ENCODE measurements at regions not wholly inside any gene's neighbourhood (a gene's known extent, or its start where the extent isn't known, plus 50 kb on each side); places are given as distances from the start of the nearest gene placed in this dataset.
"Not testable (repeated sequence)": the region's sequence is repeated elsewhere in the genome, so short reads cannot be mapped to it uniquely, and the experiment has no call there.

DNA sequence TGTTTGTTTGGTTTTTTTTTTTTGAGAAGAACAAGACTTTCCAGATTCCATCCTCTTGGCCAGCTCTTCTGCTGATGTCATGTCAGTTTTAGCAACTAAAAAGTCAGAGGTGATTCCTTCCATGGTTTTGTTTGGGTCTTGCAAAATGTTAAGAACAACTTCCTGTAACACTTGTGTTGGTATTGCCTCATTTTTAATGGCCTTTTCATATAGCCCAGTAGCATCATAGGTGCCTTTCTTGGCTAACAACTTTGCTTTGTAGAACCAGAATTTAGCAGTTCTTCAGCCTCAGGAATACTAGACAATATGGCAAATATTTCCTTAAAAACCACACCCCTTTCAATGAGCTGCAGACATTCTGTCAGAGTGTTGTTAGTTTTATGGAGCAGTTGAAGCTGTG, 99.5 kb upstream of the SIRPG start:
- no peak overlapping the region for H3K4me3 ChIP-seq

DNA sequence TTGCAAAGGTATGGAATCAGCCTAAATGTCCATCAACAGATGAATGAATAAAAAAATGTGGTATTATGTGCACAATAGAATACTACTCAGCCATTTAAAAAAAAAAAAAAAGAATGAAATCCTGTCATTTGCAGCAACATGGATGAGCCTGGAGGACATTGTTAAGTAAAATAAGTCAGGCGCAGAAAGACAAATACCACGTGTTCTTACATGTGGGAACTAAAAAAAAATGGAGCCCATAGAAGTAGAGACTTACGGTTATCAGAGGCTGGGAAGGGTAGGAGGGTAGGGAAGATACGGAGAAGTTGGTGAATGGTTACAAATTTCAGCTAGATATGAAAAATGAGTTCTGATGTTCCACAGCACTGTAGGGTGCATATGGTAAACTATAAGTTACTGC, 97.2 kb upstream of the SIRPG start:
- H3K27me3 ChIP-seq (ENCODE audit: low read depth), result peaks cover 15% of the 10 kb centered on the region
- H3K9me3 ChIP-seq, result no peaks in the 10 kb centered on the region
- no peak overlapping the region for H3K4me3 ChIP-seq
- no peak for DNase-seq (ENCODE audit: low spot score in 2 of 2)
- in situ Hi-C loops (cut with MboI; ENCODE audit: low sequenced_read_pairs), result no loop called here
- H3K4me1 ChIP-seq, result peaks cover 4% of the 10 kb centered on the region; the same call in 1 of the 2 replicates
- no peaks in the 10 kb centered on the region for H3K36me3 ChIP-seq (replicated peaks)

More for the DNA sequence above, 99.5 kb upstream of the SIRPG start:
- Histone ChIP-seq H3K4me1 (peaks cover 4% of the 10 kb centered on the region; the same call in 1 of the 2 replicates), H3K36me3 (replicated peaks) (no peaks in the 10 kb centered on the region), H3K9me3 (no peaks in the 10 kb centered on the region), H3K27me3 (ENCODE audit: low read depth) (peaks cover 25% of the 10 kb centered on the region)
- DNase-seq (ENCODE audit: low spot score in 2 of 2), result no peak
- in situ Hi-C loops (cut with MboI; ENCODE audit: low sequenced_read_pairs), result no loop called here

DNA sequence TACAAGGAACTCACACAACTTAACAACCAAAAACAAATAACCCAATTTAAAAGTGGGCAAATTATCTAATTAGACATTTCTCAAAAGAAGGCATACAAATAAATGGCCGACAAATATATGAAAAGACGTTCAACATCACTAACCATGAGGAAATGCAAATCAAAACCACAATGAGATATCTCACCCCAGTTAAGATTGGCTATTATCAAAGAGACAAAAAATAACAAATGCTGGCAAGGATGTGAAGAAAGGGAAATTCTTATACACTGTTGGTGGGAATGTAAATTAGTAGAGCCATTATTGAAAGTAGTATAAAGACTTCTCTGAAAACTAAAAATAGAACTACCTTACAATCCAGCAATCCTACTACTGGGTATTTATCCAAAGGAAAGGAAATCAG, 96.7 kb upstream of the SIRPG start:
- in situ Hi-C loops (cut with MboI; ENCODE audit: low sequenced_read_pairs), result no loop called here
- Histone ChIP-seq H3K4me1 (peaks cover 4% of the 10 kb centered on the region; the same call in 1 of the 2 replicates), H3K36me3 (replicated peaks) (no peaks in the 10 kb centered on the region), H3K4me3 (no peak overlapping the region), H3K27me3 (ENCODE audit: low read depth) (peaks cover 12% of the 10 kb centered on the region), H3K9me3 (no peaks in the 10 kb centered on the region)
- DNase-seq (ENCODE audit: low spot score in 2 of 2), result no peak

DNA sequence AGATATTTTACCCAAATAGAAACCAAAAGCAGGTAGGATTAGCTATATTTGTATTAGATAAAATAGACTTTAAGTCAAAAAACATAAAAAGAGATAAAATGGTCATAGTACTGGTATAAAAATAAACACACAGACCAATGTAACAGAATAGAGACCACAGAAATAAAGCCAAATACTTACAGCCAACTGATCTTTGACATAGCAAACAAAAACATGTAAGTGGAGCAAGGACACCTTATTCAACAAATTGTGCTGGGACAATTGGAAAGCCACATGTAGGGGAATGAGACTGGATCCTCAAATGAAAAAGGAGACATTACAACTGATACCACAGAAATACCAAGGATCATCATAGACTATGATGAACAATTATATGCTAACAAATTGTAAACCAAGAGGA, 94.5 kb upstream of the SIRPG start:
- H3K4me3 ChIP-seq, result no peak overlapping the region
- no peak for DNase-seq (ENCODE audit: low spot score in 2 of 2)
- in situ Hi-C loops (cut with MboI; ENCODE audit: low sequenced_read_pairs), result no loop called here
- no peaks in the 10 kb centered on the region for H3K9me3 ChIP-seq
- peaks cover 4% of the 10 kb centered on the region; the same call in 1 of the 2 replicates for H3K4me1 ChIP-seq
- no peaks in the 10 kb centered on the region for H3K36me3 ChIP-seq (replicated peaks)
- peaks cover 7% of the 10 kb centered on the region for H3K27me3 ChIP-seq (ENCODE audit: low read depth)

DNA sequence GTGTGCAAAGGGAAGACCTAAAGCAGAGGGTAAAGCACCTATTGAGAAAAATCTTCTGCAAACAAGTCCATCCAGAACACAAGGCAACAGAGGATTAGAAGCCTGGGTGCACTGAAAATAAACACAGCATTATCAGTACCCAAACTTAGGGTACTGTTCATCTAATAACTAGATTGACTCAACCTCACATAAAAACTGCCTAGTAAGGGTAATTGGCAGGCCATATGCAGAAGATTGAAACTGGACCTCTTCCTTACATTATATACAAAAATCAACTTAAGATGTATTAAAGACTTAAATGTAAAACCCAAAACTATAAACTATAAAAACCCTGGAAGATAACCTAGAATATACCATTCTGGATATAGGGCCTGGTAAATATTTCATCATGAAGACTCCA, 91.2 kb upstream of the SIRPG start:
- DNase-seq (ENCODE audit: low spot score in 2 of 2), result no peak
- Histone ChIP-seq H3K36me3 (replicated peaks) (no peaks in the 10 kb centered on the region), H3K27me3 (ENCODE audit: low read depth) (peaks cover 7% of the 10 kb centered on the region; the same call in 1 of the 2 replicates), H3K9me3 (no peaks in the 10 kb centered on the region), H3K4me1 (no peaks in the 10 kb centered on the region), H3K4me3 (no peak overlapping the region)
- in situ Hi-C loops (cut with MboI; ENCODE audit: low sequenced_read_pairs), result no loop called here

DNA sequence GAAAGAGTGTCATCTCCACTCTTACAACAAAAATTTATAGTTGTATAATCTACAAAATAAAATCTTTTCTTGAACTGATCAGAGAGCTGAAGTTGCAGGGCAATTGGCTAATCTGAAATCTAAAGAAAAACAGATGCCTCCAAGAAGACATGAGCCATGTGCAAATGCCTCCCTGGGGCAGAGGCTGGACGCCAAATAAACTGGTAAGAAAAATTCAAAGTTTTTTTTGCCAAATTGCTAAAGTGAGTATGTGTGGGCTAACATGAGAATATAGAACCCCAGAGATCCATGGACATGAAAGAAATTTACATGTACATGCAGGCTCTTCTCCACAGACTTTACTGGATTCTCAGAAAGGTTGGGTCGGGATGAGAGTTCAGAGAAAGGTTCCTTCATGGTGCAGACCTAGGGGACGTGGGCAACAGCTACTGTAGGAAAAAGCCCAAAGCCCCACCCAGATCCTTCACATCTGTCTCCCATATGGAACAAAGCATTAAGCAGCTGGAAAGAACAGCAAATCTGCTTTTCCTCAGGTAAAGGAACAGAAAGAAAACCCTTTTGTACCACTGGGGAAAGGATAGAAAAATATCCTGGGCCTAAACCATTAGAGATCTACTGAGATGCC, 90.5 kb upstream of the SIRPG start:
- no peak overlapping the region for H3K4me3 ChIP-seq
- in situ Hi-C loops (cut with MboI; ENCODE audit: low sequenced_read_pairs), result no loop called here
- H3K27me3 ChIP-seq (ENCODE audit: low read depth), result peaks cover 6% of the 10 kb centered on the region; the same call in 1 of the 2 replicates
- H3K4me1 ChIP-seq, result no peaks in the 10 kb centered on the region
- H3K9me3 ChIP-seq, result no peaks in the 10 kb centered on the region
- DNase-seq (ENCODE audit: low spot score in 2 of 2), result no peak
- H3K36me3 ChIP-seq (replicated peaks), result no peaks in the 10 kb centered on the region

DNA sequence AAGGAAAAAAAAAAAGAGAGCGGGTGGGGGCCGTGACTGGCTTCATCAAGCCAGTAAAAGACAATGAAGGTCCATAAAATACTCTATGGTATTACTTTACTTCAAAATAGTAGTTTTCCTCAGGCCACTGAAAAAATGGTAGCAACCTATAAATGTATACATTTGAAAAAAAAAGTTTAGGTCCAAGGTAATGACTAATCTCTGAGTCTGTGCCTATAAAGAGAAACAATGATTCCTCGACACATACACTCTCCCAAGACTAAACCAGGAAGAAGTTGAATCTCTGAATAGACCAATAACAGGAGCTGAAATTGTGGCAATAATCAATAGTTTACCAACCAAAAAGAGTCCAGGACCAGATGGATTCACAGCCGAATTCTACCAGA, 84.5 kb upstream of the SIRPG start:
- H3K27me3 ChIP-seq (ENCODE audit: low read depth); H3K9me3 ChIP-seq; DNase-seq (ENCODE audit: low spot score in 2 of 2); in situ Hi-C loops (cut with MboI; ENCODE audit: low sequenced_read_pairs); H3K4me3 ChIP-seq; H3K4me1 ChIP-seq; H3K36me3 ChIP-seq (replicated peaks): not testable (repeated sequence)

DNA sequence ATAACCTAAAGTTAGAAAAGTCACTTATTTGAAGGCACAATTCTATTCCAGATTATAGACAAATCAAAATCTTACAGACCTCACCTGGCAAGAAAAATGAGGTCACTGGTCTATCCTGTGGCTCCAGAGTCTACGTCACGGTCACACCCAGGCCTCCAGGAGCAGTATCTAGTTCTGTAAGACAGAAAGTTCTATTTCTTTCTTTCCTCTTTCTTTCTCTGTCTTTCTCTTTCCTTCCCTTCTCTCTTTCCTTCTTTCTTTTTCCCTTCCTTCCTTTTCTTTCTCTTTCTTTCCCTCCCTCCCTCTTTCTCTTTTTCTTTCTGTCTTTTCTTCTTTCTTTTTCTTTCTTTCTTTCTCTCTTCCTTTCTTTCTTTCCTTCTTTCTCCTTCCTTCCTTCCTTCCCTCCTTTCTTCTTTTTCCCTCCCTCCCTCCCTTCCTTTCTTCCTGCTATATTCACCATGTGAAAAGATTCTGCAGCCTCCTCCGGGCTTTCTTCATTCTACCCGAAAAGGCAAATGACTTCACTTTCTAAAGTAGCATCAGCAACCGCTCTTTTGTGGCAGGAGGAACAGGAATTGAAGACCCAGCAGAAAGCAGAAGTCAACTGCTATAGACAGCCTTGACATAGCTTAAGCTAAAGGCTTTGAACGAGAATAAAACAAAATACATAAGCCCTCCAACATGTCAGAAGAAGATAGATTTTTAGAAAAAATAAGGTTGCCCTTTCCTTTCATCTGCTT, 83.9 kb upstream of the SIRPG start:
- no peaks in the 10 kb centered on the region for H3K4me1 ChIP-seq
- in situ Hi-C loops (cut with MboI; ENCODE audit: low sequenced_read_pairs), result no loop called here
- no peaks in the 10 kb centered on the region for H3K36me3 ChIP-seq (replicated peaks)
- H3K27me3 ChIP-seq (ENCODE audit: low read depth), result peaks cover 9% of the 10 kb centered on the region
- no peak for DNase-seq (ENCODE audit: low spot score in 2 of 2)
- no peaks in the 10 kb centered on the region for H3K9me3 ChIP-seq
- H3K4me3 ChIP-seq, result no peak overlapping the region

DNA sequence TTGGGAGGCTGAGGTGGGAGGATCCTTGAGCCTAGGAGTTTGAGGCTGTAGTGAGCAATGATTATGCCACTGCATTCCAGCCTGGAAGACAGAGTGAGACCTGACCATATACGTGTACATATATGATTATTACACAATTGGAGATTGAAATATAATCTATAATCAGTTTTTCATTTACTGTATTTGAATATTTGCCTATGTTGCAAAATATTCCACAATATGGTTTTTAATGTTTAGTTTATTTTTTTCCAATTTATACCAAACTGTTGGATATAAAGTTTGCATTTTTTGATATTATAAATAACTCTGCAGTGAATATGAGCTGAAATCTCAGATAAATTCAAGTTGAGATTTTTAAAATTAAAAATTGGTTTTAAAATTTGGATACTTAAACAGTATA, 79.6 kb upstream of the SIRPG start:
- in situ Hi-C loops (cut with MboI; ENCODE audit: low sequenced_read_pairs), result no loop called here
- peaks cover 6% of the 10 kb centered on the region for H3K27me3 ChIP-seq (ENCODE audit: low read depth)
- H3K4me3 ChIP-seq, result no peak overlapping the region
- no peak for DNase-seq (ENCODE audit: low spot score in 2 of 2)
- H3K36me3 ChIP-seq (replicated peaks), result no peaks in the 10 kb centered on the region
- no peaks in the 10 kb centered on the region for H3K4me1 ChIP-seq
- no peaks in the 10 kb centered on the region for H3K9me3 ChIP-seq

DNA sequence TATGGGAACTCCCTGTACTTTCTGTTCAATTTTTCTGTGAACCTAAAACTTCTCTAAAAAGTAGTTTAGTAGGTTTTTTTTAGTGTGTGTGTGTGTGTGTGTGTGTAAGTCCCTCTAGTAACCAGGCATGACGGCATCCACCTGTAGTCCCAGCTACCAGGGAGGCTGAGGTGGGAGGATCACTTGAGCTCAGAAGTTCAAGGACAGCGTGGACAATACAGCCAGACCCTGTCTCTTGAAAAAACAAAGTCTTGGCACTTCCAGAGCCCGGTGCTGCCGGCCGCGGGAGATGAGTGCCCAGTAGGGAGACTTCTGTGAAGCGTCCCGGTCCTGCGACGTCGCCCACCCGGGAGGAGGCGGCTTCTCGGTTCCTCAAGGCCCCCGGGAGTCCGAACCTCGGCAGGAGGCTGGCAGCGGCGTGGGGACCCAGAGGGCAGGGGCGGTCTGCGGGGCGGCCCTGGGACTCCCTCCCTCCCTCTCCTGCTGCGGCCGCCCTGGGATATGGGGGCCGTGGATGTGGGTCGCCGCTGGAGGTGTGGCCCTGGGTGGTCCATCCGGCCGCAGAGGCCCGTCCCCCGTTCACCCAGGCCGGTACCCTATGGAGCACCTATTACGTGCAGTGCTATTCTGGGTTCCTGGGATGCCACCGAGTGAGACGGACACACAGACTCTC, 78.0 kb upstream of the SIRPG start:
- in situ Hi-C loops (cut with MboI; ENCODE audit: low sequenced_read_pairs), result no loop called here
- peaks cover 3% of the 10 kb centered on the region; the same call in 1 of the 2 replicates for H3K27me3 ChIP-seq (ENCODE audit: low read depth)

DNA sequence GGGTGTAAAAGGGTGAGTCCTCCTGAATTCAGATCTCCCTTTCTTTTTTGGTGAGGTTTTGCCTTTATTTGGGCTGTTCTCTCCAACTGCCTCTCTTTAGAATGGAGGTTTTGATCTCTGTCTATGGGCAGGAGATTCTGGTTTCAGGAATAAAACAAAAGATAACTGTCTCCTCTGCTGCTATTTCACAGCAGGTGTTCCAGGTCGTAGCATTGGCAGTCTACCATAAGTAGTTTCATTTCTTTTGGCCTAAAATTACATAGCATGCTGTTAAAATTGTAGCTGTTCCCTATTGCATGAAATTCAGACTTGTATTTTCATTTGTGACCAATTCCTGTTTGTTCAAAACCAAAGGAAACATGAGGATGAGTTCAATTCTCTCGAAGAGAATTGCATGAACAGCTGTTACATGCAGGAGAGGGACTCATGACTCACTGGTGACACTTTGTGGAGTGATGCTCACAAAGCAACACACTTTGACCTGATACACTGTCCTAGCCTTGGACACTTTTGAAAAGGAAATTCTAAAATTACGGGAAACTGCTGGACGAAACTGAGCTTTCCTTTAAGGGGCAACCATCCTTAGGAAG, 76.8 kb upstream of the SIRPG start:
- in situ Hi-C loops (cut with MboI; ENCODE audit: low sequenced_read_pairs), result no loop called here
- Histone ChIP-seq H3K27me3 (ENCODE audit: low read depth) (peaks cover 2% of the 10 kb centered on the region; the same call in 1 of the 2 replicates), H3K4me3 (no peak overlapping the region), H3K4me1 (no peaks in the 10 kb centered on the region), H3K36me3 (replicated peaks) (no peaks in the 10 kb centered on the region), H3K9me3 (no peaks in the 10 kb centered on the region)
- DNase-seq (ENCODE audit: low spot score in 2 of 2), result no peak

More for the DNA sequence above, 78.0 kb upstream of the SIRPG start:
- Histone ChIP-seq H3K9me3 (no peaks in the 10 kb centered on the region), H3K4me3 (no peak overlapping the region), H3K36me3 (replicated peaks) (no peaks in the 10 kb centered on the region), H3K4me1 (no peaks in the 10 kb centered on the region)
- no peak for DNase-seq (ENCODE audit: low spot score in 2 of 2)

DNA sequence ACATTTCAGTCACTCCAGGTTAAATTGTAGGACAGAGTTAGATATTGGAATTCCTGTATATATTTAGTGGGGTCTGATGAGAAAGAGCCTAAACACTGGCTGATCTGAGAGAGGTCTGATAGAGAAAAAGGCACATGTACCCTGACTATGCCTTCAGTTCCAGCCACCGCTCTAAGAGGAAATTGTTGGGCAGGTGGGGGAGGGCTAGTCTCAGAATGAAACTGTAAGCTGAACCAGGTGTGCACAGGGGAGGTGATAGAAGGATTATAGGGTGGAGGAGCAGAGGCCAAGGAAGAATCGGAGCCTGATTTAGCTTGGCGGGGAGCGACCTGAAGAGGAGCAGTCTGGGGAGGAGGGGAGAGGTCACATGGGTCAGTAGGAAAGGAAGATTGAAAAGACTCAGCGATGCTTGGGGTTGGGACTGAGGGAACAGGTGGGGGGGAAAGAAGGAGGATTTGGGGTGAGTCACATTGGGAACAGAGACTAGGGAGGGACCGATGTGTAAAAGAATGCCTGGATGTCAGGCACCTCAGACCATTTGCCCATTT, 74.3 kb upstream of the SIRPG start:
- in situ Hi-C loops (cut with MboI; ENCODE audit: low sequenced_read_pairs); H3K4me3 ChIP-seq; H3K9me3 ChIP-seq; H3K36me3 ChIP-seq (replicated peaks); H3K27me3 ChIP-seq (ENCODE audit: low read depth); DNase-seq (ENCODE audit: low spot score in 2 of 2); H3K4me1 ChIP-seq: not testable (repeated sequence)

DNA sequence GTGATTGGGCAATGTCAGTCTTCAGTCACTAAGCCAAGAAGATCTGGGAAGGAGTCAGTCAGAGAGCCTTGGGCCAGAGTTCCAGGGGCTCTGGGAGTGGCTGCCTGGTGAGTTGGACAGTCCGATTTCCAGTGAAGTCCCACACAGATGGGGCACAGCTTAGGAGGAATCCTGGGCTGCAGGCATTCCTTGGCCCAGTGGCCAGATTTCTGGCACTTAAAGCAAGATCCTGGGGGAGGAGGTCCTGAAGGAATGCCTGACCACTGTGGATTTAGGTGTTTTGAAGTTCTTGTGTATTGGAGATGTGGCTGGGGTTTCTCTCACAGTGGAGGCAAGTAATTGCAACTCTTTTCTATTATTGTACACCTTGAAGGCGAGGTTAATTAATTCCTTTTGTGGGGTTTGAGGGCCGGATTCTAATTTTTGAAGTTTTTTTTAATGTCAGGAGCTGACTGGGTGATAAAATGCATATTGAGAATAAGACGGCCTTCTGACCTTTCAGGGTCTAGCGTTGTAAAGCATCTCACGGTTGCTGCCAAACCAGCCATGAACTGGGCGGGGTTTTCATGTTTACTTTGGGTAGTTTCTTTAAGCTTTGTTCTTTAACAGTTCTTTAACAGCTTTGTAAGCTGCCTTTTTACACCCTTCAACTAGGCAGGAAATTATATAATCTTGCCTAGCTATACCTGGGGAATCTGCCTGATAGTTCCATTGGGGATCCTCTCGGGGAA, 73.6 kb upstream of the SIRPG start:
- H3K27me3 ChIP-seq (ENCODE audit: low read depth); H3K36me3 ChIP-seq (replicated peaks); DNase-seq (ENCODE audit: low spot score in 2 of 2); in situ Hi-C loops (cut with MboI; ENCODE audit: low sequenced_read_pairs); H3K4me1 ChIP-seq; H3K4me3 ChIP-seq; H3K9me3 ChIP-seq: not testable (repeated sequence)
